RPMI8226 (cell line): ENCODE measurements at regions not wholly inside any gene's neighbourhood (a gene's known extent, or its start where the extent isn't known, plus 50 kb on each side); places are given as distances from the start of the nearest gene placed in this dataset.
A peak's percentile ranks its signal among the peaks of the same experiment; 100 is the strongest.

Source experiments
- DNase-seq: peaks from one replicate; pipeline ENCODE4 v3.0.0-alpha.2; 2015

DNA sequence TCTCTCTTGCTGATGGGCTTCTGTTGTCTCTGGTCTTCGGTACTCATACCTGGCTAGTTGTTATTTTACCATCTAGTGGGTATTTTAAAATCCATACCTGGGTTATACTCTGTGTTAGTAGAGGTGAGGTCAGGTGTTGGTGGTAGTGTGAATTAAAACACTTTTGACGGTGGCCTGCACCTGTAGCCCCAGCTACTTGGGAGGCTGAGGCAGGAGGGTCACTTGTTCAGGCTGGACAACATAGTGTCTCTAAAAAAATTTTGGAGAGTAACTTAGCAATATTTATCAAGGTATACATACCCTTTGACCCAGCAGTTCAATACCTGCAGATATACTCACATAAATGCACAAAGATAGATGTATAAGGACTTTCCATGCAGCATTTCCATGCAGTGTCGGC lies 55.4 kb downstream of the GSX1 start:
- DNase-seq, result no peak

DNA sequence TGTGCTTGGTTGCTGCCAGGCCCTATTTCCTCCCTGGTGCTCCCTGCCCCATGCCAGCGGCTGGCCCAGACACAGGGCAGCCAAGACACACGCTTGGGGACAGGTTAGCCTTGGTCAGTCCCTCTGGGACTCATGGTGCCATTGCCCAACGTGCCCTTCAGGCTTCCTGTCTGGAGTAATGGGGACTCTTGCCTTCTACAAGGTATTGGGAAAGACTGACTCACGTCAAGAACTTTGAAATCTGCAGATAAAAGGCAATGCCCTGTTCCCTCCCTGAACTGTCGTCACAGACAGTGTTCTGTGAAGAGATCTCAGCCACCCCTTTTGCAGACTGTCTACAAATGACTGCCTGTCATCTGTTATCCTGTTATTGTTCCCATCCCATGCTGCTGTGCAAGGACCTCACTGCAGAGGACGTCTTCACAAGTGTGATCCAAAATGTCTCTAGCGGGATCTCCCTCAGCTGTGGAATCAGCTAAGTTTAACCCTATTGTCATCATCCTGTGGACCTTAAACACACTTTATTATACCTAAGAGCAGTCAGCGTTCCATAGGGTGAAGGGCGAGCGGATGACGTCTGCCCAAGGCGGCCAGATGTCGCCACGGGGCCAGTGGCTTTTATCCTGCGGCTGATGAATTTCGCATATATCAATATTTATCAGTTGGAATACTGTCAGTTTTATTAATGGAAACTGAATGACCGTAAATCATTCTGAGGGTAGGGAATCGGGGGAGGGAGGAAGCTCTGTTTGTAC lies 59.0 kb downstream of the GSX1 start:
- no peak for DNase-seq

DNA sequence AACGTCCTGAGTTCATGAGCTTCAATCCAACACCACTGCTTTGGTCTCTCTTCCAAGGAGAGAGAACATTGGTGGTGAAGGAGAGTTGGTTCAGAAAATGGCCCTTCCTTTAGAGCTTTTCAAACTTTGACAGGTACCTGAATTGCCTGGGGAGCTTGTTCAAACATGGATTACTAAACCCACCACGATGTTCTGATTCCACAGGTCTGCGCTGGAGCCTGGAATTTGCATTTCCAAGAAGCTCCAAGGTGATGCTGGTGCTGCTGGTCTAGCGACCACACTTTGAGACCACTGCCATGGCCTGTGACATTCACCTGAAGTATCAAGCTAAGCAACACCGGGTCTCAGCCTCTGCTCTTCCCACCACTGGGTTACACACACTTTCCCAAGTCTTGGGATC lies 60.2 kb downstream of the GSX1 start:
- DNase-seq, result no peak

DNA sequence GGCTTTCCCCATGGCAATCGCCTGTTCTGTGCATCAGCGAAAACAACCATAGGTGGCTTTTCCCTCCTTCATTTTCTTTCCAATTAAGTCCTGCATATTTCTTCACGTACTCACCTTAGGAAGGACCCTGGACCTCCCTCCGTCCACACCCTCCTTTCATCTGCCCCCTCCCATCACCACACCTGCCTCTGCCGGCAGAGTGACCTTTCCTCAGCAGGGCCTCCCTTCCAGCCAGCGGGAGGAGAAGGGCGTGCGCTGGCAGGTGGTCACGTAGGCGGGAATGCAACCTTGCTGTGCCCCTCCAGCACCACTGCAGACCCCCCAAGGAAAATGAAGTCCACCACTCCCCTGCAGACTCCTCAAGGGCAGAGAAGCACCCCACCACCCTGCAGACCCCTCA lies 61.1 kb downstream of the GSX1 start:
- no peak for DNase-seq

DNA sequence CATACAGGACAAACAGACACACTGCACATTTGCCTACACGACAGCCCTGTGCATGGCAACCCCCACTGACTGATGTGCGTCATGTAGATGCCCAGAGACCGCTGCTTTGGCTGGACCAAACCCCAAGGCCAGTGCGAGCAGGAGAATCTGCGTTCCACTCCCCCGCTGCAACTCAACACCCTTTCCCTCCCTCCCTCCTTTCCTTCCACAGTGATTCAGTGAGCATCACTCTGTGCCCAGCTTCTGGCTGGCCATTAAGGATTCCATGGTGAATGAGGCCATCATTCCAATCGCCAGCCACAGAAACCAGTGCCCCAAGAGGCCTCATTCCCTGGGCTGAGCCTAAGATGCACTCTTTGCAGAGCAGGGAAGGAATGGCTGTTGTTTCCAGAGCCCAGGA lies 61.6 kb downstream of the GSX1 start:
- no peak for DNase-seq

DNA sequence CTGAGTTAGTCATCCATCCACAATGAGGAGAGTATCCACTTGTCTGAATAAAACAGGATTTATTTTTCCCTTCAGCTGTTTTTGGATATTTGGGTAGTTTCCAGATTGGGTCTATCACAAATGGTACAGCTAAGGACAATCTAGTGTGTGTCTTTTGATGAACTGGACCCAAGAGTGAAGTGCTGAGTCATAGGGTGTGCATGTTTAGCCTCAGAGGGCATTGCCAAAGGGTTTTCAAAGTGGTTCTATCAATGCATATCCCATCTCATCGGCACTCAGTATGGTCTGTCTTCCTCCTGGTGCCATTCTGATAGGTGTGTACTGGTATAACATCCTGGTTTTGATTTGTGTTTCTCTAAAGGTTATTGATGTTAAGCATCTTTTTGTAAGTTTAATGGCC lies 62.3 kb downstream of the GSX1 start:
- no peak for DNase-seq

DNA sequence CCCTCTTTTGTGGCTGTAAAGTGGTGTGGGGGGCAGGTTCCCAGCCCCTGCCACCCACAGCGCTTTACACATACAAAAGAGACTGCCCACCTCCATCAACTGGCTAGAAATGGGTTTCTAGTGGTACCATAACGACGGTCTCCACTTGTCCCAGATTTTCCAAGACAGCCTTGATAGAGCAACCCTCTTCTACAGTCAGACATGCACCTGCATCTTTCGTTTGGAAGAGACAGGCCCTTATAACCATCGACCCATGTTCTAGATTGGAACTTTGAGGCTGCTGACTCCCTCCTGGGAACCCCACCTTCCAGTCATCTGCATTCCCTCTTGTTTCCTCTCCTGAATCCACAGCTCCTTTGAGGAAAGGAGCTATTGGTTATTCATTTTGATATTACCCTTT lies 63.1 kb downstream of the GSX1 start:
- no peak for DNase-seq

DNA sequence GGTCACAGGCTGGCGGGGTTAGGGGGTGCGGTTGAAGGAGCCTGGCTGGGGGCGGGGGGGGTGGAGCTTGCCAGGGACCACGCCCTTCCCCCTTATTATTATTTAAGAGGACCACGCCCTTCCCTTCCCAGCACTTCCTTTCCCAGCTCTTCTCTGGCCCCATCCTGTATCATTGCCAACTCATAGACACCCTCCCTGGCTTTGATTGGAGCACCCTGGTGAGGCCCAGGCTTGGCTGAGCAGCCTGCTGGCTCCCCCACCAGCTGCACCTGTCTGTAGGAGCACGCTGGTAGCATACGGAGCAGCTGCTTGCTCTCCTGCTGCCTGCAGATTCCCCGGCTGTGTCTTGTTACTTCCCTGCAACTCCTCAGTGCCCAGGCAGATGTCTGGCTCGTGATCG lies 62.5 kb upstream of the PDX1 start:
- no peak for DNase-seq

DNA sequence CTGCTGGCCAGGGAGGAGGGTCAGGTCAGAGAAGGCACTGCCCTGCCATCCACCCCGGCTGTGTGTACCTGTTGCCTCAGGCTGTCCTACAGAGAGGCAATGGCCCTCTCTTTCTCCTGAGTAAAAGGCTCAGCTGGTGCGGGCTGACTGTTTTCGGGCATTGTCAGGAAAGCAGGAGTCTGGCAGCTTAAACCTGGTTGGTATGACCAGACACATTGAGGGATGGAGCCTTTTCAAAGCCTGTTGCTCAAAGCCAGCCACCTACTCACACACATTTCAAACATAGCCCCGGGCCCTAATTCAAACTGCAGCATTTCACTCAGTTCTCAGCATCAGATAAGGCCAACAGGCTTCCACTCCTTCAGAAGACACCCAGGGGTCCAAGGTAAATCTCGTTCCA lies 61.8 kb upstream of the PDX1 start:
- DNase-seq, result no peak

DNA sequence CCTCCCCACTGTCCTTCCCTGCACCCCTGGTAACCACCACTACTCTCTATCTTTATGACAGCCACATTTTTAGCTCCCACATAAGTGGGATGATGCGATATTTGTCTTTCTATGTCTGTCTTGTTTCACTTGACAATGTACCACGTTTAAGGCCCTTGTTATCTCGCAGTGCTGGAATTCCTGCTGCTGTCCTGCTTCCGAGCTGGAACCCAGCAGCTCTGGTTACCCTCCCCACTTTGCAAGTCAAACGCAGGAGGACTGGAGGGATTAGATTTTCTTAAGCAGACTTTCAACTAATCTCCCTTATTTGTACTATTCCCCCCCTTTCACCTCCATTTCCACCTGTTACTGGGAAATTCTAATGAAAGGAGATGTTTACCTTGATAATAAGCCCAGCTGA lies 59.1 kb upstream of the PDX1 start:
- DNase-seq, result no peak

DNA sequence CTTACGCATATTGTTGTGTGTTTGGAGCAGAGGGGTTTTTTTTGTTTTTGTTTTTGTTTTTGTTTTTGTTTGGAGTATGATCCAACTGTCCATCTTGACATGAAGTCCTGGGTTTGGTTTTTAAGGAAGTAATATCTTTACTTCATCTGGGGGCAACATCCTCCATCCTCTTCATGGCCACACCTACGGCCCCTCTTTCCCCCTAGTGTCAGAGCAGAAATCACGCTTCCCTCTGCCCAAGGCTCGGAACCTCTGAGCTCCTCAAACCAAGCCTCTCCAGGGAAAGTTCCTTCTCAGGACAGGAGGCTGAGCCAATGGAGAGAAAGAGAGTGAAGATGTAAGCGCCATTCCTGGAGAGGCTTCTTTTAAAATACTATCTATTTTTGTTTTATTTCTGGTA lies 58.6 kb upstream of the PDX1 start:
- no peak for DNase-seq

DNA sequence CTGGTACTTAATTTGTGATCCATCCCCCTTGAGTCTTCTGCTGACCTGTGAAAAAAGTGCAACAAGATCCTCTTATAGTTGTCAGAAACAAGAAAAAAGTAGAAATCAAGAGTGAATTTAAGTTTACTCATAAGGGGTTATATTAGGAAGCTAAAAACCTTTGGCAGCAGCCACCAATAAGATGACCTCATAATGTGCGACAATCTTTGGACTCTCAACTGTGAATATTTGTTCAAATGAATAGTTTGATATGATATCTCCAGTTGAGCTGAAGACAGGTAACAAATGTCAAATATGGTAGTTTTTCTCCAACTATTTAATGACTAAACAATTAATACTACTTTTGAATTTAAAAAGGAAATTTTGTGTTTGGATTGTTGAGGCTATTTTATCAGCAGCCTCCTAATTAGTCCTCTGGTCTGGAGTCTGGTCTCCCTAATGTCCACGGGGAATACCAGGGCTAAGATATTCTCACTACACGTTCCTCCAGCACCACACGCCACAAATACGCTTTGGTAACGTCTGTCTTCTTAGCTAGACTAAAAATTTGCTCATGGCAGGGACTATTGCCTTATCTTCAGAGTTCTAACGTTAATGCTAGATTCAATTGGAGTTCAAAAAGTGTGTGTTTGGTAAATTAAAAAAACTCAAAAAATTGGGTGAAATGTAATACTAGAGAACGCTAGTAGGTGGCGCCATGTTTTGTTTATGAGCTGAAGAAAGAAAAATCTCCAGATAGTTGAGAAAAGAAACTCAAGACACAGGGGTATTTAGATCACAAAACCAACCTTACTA lies 51.0 kb upstream of the PDX1 start:
- peak; percentile 8 for DNase-seq

DNA sequence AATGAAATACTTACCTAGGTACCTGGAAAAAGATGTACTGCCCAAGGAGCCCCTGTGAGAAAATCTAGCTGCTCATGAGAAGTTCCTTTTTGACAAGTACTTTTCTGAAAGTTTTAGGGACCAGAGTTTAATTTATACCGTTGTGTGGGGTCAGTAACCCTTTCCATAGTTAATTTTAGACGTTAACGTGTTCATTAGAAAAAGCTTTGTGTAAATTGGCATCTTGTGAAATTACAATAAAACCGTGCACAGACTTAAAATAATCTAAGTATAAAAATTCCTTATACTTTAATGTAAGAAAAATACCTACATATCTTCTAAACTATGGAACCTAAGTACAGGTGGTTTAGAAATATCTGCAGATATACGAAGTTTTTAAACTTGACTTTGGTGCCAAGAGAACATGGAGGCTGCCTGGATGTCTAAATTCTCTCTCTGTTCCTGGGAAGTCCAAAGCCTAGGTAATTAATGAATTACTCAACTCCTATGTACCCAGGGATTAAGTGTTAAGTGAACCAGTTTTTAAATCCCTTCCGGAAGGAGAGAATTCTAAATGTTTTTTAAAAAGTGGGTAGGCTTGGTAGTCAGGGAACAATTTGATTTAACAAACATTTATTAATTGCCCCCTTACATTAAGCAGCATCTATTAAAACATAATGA lies 50.2 kb upstream of the PDX1 start:
- DNase-seq, result no peak
